ENCODE measurements at regions not wholly inside any gene's neighbourhood (a gene's known extent, or its start where the extent isn't known, plus 50 kb on each side); places are given as distances from the start of the nearest gene placed in this dataset.

- TF ChIP-seq POLR2A (IDR thresholded peaks at IDR 0.05) (no peak), CTCF (IDR thresholded peaks at IDR 0.05) (no peak)
These were observed 353.1 kb downstream of the IRS1 start for GRCh38 chr2:226446406-226447001.

Measured in heart left ventricle (tissue), 13 donors.